ENCODE measurements at regions not wholly inside any gene's neighbourhood (a gene's known extent, or its start where the extent isn't known, plus 50 kb on each side); places are given as distances from the start of the nearest gene placed in this dataset.

- H3K9ac ChIP-seq (ENCODE audit: low read length) = no peak overlapping the region
- TF ChIP-seq RAD21 (conservative IDR thresholded peaks at IDR 0.05) = no peak
- TF ChIP-seq, protein P1, sequence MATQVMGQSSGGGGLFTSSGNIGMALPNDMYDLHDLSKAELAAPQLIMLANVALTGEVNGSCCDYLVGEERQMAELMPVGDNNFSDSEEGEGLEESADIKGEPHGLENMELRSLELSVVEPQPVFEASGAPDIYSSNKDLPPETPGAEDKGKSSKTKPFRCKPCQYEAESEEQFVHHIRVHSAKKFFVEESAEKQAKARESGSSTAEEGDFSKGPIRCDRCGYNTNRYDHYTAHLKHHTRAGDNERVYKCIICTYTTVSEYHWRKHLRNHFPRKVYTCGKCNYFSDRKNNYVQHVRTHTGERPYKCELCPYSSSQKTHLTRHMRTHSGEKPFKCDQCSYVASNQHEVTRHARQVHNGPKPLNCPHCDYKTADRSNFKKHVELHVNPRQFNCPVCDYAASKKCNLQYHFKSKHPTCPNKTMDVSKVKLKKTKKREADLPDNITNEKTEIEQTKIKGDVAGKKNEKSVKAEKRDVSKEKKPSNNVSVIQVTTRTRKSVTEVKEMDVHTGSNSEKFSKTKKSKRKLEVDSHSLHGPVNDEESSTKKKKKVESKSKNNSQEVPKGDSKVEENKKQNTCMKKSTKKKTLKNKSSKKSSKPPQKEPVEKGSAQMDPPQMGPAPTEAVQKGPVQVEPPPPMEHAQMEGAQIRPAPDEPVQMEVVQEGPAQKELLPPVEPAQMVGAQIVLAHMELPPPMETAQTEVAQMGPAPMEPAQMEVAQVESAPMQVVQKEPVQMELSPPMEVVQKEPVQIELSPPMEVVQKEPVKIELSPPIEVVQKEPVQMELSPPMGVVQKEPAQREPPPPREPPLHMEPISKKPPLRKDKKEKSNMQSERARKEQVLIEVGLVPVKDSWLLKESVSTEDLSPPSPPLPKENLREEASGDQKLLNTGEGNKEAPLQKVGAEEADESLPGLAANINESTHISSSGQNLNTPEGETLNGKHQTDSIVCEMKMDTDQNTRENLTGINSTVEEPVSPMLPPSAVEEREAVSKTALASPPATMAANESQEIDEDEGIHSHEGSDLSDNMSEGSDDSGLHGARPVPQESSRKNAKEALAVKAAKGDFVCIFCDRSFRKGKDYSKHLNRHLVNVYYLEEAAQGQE (IDR thresholded peaks at IDR 0.05; ENCODE audit: borderline replicate concordance) = no peak
- no peak for TF ChIP-seq MXI1 (conservative IDR thresholded peaks at IDR 0.05; ENCODE audit: poor library complexity, severe bottlenecking)
- TF ChIP-seq POLR2AphosphoS5 (IDR thresholded peaks at IDR 0.05) = no peak
- TF ChIP-seq EZH2 (IDR thresholded peaks at IDR 0.05; ENCODE audit: borderline replicate concordance, insufficient read depth, low read length, poor library complexity, severe bottlenecking) = no peak
- TF ChIP-seq CTCF (IDR thresholded peaks at IDR 0.05; ENCODE audit: poor library complexity, severe bottlenecking) = no peak
- no peak for TF ChIP-seq EP300 (conservative IDR thresholded peaks at IDR 0.05; ENCODE audit: poor library complexity, severe bottlenecking)
- no peak for TF ChIP-seq TAF1 (IDR thresholded peaks at IDR 0.05; ENCODE audit: low read depth)
- no peak for TF ChIP-seq SMC3 (conservative IDR thresholded peaks at IDR 0.05; ENCODE audit: poor library complexity)
- no peaks in the 10 kb centered on the region for H3K36me3 ChIP-seq (ENCODE audit: insufficient read depth, low read length)
- H3K27ac ChIP-seq (ENCODE audit: low read length) = no peak overlapping the region
- no peaks in the 10 kb centered on the region for H3K79me2 ChIP-seq (replicated peaks; ENCODE audit: insufficient read depth, low read length)
- H2AFZ ChIP-seq (ENCODE audit: low read depth, low read length) = no peak overlapping the region
- no peaks in the 10 kb centered on the region for H4K20me1 ChIP-seq (ENCODE audit: insufficient read depth)
- H3K9me2 ChIP-seq (ENCODE audit: insufficient read depth, low read length) = no peaks in the 10 kb centered on the region
- no peaks in the 10 kb centered on the region for H3F3A ChIP-seq (ENCODE audit: insufficient read depth, low read length, poor library complexity, severe bottlenecking)
- H3K4me3 ChIP-seq (ENCODE audit: low read length) = no peak overlapping the region
- H3K27me3 ChIP-seq (ENCODE audit: insufficient read depth, low read depth, low read length) = no peaks in the 10 kb centered on the region
- no peak overlapping the region for H3K4me2 ChIP-seq (ENCODE audit: low read length)
- no peaks in the 10 kb centered on the region for H3K9me3 ChIP-seq (ENCODE audit: low read length)
These were observed 550.2 kb downstream of the STK39 start for GRCh38 chr2:167697194-167697593.

GRCh38 chr2:167692936-167693335 lies 554.5 kb downstream of the STK39 start:
- Histone ChIP-seq H2AFZ (ENCODE audit: low read depth, low read length) (no peak overlapping the region), H3K27me3 (ENCODE audit: insufficient read depth, low read depth, low read length) (no peaks in the 10 kb centered on the region), H3K9me3 (ENCODE audit: low read length) (no peaks in the 10 kb centered on the region), H3K9ac (ENCODE audit: low read length) (no peak overlapping the region), H3F3A (ENCODE audit: insufficient read depth, low read length, poor library complexity, severe bottlenecking) (no peaks in the 10 kb centered on the region), H3K4me2 (ENCODE audit: low read length) (no peak overlapping the region), H3K9me2 (ENCODE audit: insufficient read depth, low read length) (no peaks in the 10 kb centered on the region), H3K79me2 (replicated peaks; ENCODE audit: insufficient read depth, low read length) (no peaks in the 10 kb centered on the region), H3K4me3 (ENCODE audit: low read length) (no peak overlapping the region), H3K27ac (ENCODE audit: low read length) (no peak overlapping the region), H3K36me3 (ENCODE audit: insufficient read depth, low read length) (no peaks in the 10 kb centered on the region), H4K20me1 (ENCODE audit: insufficient read depth) (no peaks in the 10 kb centered on the region)
- no peak for TF ChIP-seq CTCF (IDR thresholded peaks at IDR 0.05; ENCODE audit: poor library complexity, severe bottlenecking)
- TF ChIP-seq RAD21 (conservative IDR thresholded peaks at IDR 0.05) = no peak
- no peak for TF ChIP-seq EZH2 (IDR thresholded peaks at IDR 0.05; ENCODE audit: borderline replicate concordance, insufficient read depth, low read length, poor library complexity, severe bottlenecking)
- TF ChIP-seq SMC3 (conservative IDR thresholded peaks at IDR 0.05; ENCODE audit: poor library complexity) = no peak
- no peak for TF ChIP-seq MXI1 (conservative IDR thresholded peaks at IDR 0.05; ENCODE audit: poor library complexity, severe bottlenecking)
- TF ChIP-seq EP300 (conservative IDR thresholded peaks at IDR 0.05; ENCODE audit: poor library complexity, severe bottlenecking) = no peak
- TF ChIP-seq, protein P1 (IDR thresholded peaks at IDR 0.05; ENCODE audit: borderline replicate concordance) = no peak
- no peak for TF ChIP-seq POLR2AphosphoS5 (IDR thresholded peaks at IDR 0.05)
- no peak for TF ChIP-seq TAF1 (IDR thresholded peaks at IDR 0.05; ENCODE audit: low read depth)

All from neural cell (in vitro differentiated cells).